Ectodermal cell (in vitro differentiated cells): ENCODE measurements at regions not wholly inside any gene's neighbourhood (a gene's known extent, or its start where the extent isn't known, plus 50 kb on each side); places are given as distances from the start of the nearest gene placed in this dataset.

ENCODE experiments used
- H3K27ac ChIP-seq: 2 replicates; pipeline ENCODE4 v1.7.0; 2013; ENCODE audit warnings: mild to moderate bottlenecking, low read depth, low read length; ENCODE audit not compliant: insufficient read depth, poor library complexity, severe bottlenecking
- H3K27me3 ChIP-seq: 2 replicates; pipeline ENCODE4 v1.7.0; 2013; ENCODE audit warnings: mild to moderate bottlenecking, low read length; ENCODE audit not compliant: insufficient read depth, control insufficient read depth, poor library complexity, severe bottlenecking
- H3K36me3 ChIP-seq: one replicate; pipeline ENCODE4 v1.7.0; 2013; ENCODE audit warnings: low read length; ENCODE audit not compliant: control insufficient read depth, insufficient read depth
- H3K4me1 ChIP-seq: one replicate; pipeline ENCODE4 v1.7.0; 2013; ENCODE audit warnings: low read length; ENCODE audit not compliant: control insufficient read depth, insufficient read depth
- H3K4me3 ChIP-seq: 2 replicates; pipeline ENCODE4 v1.7.0; 2013; ENCODE audit warnings: low read depth, low read length, control low read depth; ENCODE audit not compliant: insufficient read depth
- H3K9me3 ChIP-seq: 2 replicates; pipeline ENCODE4 v1.7.0; 2013; ENCODE audit warnings: mild to moderate bottlenecking, low read length, moderate library complexity; ENCODE audit not compliant: control insufficient read depth
- WGBS, 2 experiments: methylation state at CpG; one replicate each; pipeline ENCODE4 v1.1.7; 2013; ENCODE audit warnings: missing lambda C conversion rate in 2 of 2; 5-methylcytosine and 5-hydroxymethylcytosine counted together

DNA sequence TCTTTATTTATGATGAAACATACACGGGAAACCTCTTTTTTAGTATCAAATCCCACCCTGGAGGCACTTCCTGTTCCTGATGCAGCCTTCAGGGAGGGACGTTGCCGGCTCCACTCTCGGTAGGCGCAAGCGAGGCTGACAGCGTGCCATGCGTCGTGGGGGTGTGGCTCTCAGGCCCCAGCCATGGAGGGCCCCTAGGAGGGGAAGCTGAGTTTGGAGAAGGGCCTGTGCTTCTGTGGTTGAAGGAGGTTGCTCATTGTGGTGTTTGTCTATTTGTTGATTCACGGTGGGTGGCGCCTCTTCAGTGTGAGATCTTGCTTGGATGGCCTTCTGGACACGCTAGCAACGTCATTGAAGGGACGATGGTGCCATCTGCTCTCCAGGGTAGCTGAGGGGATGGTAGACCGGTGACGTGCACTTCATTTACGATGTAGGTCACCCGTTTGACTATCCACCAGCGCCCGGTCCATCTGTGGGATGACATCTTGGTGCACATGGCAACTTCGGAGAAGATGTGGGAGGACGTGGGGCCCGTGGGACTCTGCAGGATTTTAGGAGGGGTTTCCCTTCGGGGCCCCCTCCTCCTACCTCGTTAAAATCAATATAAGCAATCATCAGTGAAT lies 126.3 kb upstream of the RTL1 start:
- WGBS, 2 experiments = 95 to 96% methylated on average over 25 of the region's 25 CpGs
- Histone ChIP-seq H3K27ac (no peak overlapping the region), H3K36me3 (no peaks in the 10 kb centered on the region), H3K9me3 (no peaks in the 10 kb centered on the region), H3K27me3 (no peaks in the 10 kb centered on the region), H3K4me1 (no peaks in the 10 kb centered on the region), H3K4me3 (no peak overlapping the region)

DNA sequence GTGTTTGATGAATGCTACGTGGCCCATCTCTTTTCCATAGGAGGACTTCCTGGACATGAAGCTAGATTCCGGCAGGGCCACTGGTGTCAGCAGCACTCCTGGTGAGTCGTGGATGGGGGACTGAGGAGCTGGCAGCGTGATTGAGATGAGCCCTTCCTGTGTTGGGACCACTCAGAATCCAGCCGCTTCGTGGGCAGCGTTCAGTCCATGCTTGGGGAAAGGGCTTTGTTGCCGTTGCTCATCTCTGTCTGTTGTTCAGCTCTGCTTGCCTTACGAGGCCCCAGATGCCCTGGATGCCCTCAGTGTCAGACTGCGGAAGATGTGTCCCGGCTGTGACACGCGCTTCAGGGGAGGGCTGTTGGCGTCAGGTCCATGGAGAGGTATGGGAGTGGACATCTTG lies 127.1 kb upstream of the RTL1 start:
- Histone ChIP-seq H3K9me3 (no peaks in the 10 kb centered on the region), H3K4me1 (no peaks in the 10 kb centered on the region), H3K4me3 (no peak overlapping the region), H3K36me3 (no peaks in the 10 kb centered on the region), H3K27ac (no peak overlapping the region), H3K27me3 (no peaks in the 10 kb centered on the region)
- WGBS, 2 experiments = 95% methylated on average over 14 of the region's 14 CpGs

DNA sequence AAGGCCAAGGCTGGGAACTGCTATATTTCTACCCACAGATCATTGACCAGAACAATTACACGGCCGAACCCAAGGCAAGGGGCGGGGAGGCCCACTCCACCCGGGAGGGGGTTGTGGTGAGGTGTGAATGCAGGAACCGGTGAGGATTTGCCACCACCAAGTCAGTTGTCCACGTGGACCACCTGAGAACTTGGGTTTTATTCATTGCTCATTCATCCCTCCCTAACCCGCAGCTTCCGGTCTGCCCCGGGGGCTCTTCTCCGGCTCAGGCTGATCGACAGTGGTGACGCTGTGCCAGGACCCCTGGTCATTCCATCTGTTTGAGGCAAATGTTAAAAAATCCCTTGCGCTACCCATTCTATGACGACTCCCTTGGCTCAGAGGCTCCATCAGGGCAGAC lies 127.7 kb upstream of the RTL1 start:
- H3K9me3 ChIP-seq = no peaks in the 10 kb centered on the region
- H3K27ac ChIP-seq = no peak overlapping the region
- 93 to 96% methylated on average over 14 of the region's 14 CpGs for WGBS, 2 experiments
- H3K4me3 ChIP-seq = no peak overlapping the region
- H3K4me1 ChIP-seq = no peaks in the 10 kb centered on the region
- H3K36me3 ChIP-seq = no peaks in the 10 kb centered on the region
- no peaks in the 10 kb centered on the region for H3K27me3 ChIP-seq

DNA sequence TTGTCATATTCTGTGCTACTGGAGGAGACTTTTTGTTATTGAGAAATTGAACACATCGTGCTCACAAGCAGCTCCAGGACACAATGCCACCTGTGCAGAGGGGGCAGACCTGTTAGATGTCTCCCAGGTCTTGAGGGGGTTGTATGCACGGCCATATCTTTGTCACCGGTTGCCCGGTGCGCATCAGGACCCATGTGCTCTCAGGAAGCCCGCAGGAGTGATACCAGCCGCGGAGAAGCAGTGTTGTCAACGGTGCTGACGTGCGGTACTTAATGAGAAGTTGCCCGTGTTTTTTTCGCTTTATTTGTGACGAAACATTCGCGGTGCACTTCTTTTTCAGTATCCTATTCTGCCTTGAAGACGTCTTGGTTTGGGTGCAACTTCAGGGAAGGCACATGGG lies 128.2 kb upstream of the RTL1 start:
- H3K27me3 ChIP-seq = no peaks in the 10 kb centered on the region
- H3K27ac ChIP-seq = no peak overlapping the region
- H3K9me3 ChIP-seq = no peaks in the 10 kb centered on the region
- H3K4me1 ChIP-seq = no peaks in the 10 kb centered on the region
- H3K36me3 ChIP-seq = no peaks in the 10 kb centered on the region
- WGBS, 2 experiments = 94 to 95% methylated on average over 17 of the region's 17 CpGs
- H3K4me3 ChIP-seq = no peak overlapping the region

DNA sequence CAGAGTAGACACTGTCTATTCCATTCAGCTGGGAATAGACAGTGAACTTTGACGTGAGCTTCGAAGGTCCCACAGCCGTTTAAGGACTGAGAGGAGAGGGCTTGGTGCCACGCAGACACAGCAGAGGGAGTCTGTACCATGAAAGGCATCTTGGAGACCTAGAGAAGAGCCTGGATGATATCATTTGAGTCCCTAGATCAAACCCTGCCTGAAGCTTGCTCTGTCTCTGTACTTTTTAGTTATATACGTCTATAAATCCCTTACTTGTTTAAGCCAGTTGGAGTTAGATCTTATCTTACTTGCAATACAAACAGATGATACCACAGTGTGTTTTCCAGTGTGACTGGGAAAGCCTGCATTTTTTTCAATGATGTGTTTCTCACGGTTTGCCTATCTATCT lies 128.9 kb upstream of the RTL1 start:
- H3K4me1 ChIP-seq = no peaks in the 10 kb centered on the region
- H3K27ac ChIP-seq = no peak overlapping the region
- H3K9me3 ChIP-seq = no peaks in the 10 kb centered on the region
- H3K4me3 ChIP-seq = no peak overlapping the region
- no peaks in the 10 kb centered on the region for H3K36me3 ChIP-seq
- no peaks in the 10 kb centered on the region for H3K27me3 ChIP-seq
- WGBS, 2 experiments = 94% methylated on average over 6 of the region's 6 CpGs

DNA sequence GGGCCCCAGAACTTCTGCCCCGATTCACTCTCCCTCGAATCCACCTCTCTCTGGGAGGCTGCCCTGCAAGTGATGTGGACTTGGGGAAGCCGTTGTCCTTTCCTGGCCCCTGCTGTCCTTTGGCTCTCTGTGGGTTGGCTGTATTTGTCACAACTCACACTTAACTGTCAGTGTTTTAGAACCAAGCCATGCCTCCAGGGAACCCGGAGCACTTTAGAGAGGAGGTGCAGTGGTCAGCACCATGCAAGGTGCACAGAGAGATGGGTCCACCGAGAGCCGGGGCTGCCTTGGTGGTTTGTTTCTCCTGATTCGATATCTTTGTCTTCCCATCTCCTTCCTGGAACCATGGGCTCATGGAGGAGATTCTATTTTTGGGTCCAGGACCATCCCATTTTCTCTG lies 129.5 kb upstream of the RTL1 start:
- H3K27ac ChIP-seq = no peak overlapping the region
- H3K36me3 ChIP-seq = no peaks in the 10 kb centered on the region
- no peaks in the 10 kb centered on the region for H3K9me3 ChIP-seq
- WGBS, 2 experiments = 92 to 94% methylated on average over 7 of the region's 7 CpGs
- H3K27me3 ChIP-seq = no peaks in the 10 kb centered on the region
- H3K4me1 ChIP-seq = no peaks in the 10 kb centered on the region
- no peak overlapping the region for H3K4me3 ChIP-seq

DNA sequence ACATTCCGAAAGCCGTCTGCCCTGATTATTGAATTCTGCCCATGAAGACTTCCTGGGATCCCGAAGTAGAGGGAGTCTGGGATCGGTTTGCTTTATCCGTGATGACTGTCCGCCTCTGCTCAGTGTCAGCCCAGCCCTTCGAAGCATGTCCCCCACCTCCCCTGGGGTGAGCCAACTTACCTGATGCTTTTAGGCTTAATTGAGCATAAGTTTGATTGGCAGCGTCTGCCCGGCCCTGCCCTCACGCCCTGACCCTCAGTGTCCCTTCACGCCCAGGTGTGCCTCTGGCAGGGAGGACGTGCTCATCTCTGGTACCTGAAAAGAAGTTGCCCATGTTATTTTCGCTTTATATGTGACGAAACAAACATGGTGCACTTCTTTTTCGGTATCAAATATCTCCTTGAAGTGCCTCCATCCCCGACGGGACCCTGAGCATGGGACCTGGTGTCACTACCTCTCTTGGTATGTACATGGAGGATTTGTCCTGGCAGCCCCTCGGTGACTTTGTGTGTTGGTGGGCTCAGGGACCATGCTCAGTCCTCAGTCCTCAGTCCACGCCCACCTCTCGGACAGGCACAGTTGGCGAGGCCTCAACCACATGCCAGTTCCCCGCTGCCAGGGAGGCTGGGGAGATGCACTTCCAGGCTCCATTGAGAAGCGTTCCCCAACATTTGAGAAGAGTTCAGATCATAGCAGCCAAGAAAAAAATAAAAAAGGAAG lies 130.1 kb upstream of the RTL1 start:
- no peaks in the 10 kb centered on the region for H3K36me3 ChIP-seq
- 96% methylated on average over 23 of the region's 23 CpGs for WGBS, 2 experiments
- no peaks in the 10 kb centered on the region for H3K4me1 ChIP-seq
- no peak overlapping the region for H3K27ac ChIP-seq
- no peaks in the 10 kb centered on the region for H3K9me3 ChIP-seq
- H3K4me3 ChIP-seq = no peak overlapping the region
- no peaks in the 10 kb centered on the region for H3K27me3 ChIP-seq

DNA sequence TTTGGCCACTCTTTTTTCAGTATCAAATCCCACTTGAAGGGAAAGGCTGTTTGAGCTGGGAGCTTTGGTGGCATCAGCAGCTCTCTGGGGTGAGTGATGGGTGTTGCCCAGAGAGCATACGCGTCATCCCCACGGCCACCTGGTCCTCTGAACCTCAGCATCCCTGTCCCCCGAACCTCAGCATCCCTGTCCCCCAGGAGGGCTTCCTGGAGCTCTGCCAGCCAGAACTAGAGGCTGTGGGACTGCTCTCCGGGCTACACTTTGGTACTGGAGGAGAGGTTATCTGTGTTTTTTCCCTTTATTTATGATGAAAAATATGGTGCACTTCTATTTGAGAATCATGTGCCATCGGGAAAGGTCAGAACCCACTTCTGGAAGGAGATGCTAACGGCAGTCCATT lies 131.5 kb upstream of the RTL1 start:
- H3K27me3 ChIP-seq = no peaks in the 10 kb centered on the region
- H3K27ac ChIP-seq = no peak overlapping the region
- H3K9me3 ChIP-seq = no peaks in the 10 kb centered on the region
- H3K4me1 ChIP-seq = no peaks in the 10 kb centered on the region
- 95 to 96% methylated on average over 7 of the region's 7 CpGs for WGBS, 2 experiments
- H3K36me3 ChIP-seq = no peaks in the 10 kb centered on the region
- no peak overlapping the region for H3K4me3 ChIP-seq

DNA sequence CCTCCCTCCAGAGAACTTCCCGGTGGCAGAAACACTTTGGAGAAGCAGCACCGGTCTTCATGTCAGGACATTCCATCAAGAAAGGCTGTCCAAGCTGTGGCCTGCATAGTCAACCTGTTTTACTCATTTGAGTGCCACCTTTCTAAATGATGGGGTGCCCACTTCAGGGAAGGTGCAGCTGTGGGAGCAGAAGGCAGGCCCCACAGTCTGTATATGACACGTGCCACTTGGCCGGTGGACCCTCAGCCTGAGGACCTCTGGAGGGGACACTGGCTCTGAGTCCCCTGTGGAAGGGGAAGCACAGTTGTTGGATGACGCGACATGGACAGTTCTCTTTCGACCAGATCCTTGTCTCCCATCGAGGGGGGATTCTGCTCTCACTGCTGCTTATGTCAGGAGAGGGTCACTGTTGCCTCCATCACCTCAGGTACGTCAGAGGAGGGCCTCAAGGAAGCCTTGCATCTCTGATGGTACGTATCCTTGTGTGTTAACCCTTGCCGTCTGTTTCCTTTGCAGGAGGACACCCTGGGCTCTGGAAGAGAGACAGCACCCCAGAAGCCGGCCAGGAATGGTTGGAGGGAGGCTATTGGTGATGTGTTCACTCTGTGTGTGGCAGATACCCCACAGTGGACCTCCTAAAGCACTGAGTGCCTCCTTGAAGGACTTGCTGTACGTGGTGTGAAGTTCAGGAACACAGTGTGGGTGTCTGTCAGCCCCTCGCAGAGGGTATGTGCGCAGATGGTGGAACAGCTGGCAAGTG lies 132.1 kb upstream of the RTL1 start:
- no peaks in the 10 kb centered on the region for H3K27me3 ChIP-seq
- H3K4me3 ChIP-seq = no peak overlapping the region
- WGBS, 2 experiments = 90% methylated on average over 15 of the region's 15 CpGs
- no peak overlapping the region for H3K27ac ChIP-seq
- no peaks in the 10 kb centered on the region for H3K36me3 ChIP-seq
- no peaks in the 10 kb centered on the region for H3K9me3 ChIP-seq
- H3K4me1 ChIP-seq = no peaks in the 10 kb centered on the region

DNA sequence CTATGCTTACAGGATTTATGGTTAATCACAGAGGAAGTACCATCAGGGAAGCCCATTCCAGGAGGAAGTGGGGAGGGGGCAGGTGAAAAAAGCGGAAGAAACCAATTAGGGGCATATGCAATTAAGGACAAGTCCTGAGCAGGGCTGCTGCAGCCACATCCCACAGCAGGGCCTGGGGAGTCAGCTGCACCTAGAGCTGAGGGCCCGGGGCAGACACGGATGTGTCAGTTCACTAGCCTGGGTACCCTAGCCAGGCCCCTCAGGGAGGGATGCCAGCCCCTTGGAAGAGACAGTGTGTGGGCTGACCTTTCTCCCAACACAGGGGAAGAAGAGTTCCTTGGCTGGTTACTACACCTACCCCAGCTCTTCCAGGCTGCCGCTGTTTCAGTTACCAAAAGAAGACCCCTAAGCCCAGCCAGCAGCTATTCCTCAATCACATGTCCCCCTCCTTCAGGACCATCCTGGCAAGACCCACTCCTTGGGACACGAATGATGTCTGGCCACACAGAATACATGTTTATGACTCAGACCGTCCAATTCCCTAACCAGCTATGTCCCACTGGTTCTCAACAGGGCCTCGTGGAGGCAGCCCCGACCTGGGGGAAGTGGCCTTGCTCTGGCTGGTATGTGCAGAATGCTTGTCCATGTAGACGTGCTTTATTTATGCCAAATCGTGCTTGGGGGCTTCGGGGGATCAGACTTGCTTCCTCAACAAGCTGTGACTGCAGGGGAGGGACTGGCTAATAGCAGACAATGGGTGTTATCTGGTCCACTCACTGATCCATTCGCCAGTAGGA lies 133.7 kb upstream of the RTL1 start:
- H3K9me3 ChIP-seq = no peaks in the 10 kb centered on the region
- WGBS, 2 experiments = 90% methylated on average over 12 of the region's 12 CpGs
- H3K27ac ChIP-seq = no peak overlapping the region
- H3K4me3 ChIP-seq = no peak overlapping the region
- H3K4me1 ChIP-seq = no peaks in the 10 kb centered on the region
- H3K36me3 ChIP-seq = no peaks in the 10 kb centered on the region
- no peaks in the 10 kb centered on the region for H3K27me3 ChIP-seq
